Peyer's patch (tissue), 4 donors: ENCODE measurements at regions not wholly inside any gene's neighbourhood (a gene's known extent, or its start where the extent isn't known, plus 50 kb on each side); places are given as distances from the start of the nearest gene placed in this dataset.
"Not testable (repeated sequence)": the region's sequence is repeated elsewhere in the genome, so short reads cannot be mapped to it uniquely, and the experiment has no call there.

Experiments
- DNase-seq, 3 donors: peaks; one replicate each; pipeline ENCODE4 v3.0.0-alpha.2; 2017 to 2019
- H3K27ac ChIP-seq, 4 donors: fragments of 200-600 bp; sonication (generic); one replicate each; pipeline ENCODE4 v1.5.1; 2016 to 2019
- H3K27me3 ChIP-seq, 2 donors: fragments of 200-600 bp; sonication (generic); one replicate each; pipeline ENCODE4 v1.5.1; 2019
- H3K36me3 ChIP-seq, 3 donors: fragments of 200-600 bp; sonication (generic); one replicate each; pipeline ENCODE4 v1.5.1; 2016 to 2019
- H3K4me1 ChIP-seq, 4 donors: fragments of 200-600 bp; sonication (generic); one replicate each; pipeline ENCODE4 v1.5.1; 2016 to 2019
- H3K4me3 ChIP-seq, 4 donors: fragments of 200-600 bp; sonication (generic); 1 replicate in 3 of 4; 2 replicates in 1 of 4; pipeline ENCODE4 v1.5.1; 2016 to 2019; ENCODE audit warnings: mild to moderate bottlenecking in 1 of 4
- H3K9me3 ChIP-seq, 4 donors: fragments of 200-600 bp; sonication (generic); one replicate each; pipeline ENCODE4 v1.5.1; 2016 to 2019; ENCODE audit warnings: mild to moderate bottlenecking in 1 of 4
- CTCF ChIP-seq, 6 experiments: fragments of 450-650 bp in 4 of 6; fragments of 200-600 bp in 2 of 6; sonication (generic) in 1 of 6; IDR thresholded peaks; one replicate each; pipeline ENCODE4 v1.5.1; 2017 to 2019; ENCODE audit warnings: antibody characterized with exemption in 6 of 6, mild to moderate bottlenecking in 3 of 6, moderate library complexity in 1 of 6
- POLR2A ChIP-seq, 2 donors: fragments of 450-650 bp; IDR thresholded peaks; one replicate each; pipeline ENCODE4 v1.5.1; 2017; ENCODE audit warnings: antibody characterized with exemption in 2 of 2, mild to moderate bottlenecking in 2 of 2, moderate library complexity in 2 of 2

GRCh38 chrX:121569609-121570008 lies 522.2 kb downstream of the GLUD2 start:
- Histone ChIP-seq H3K4me1 (no peaks in the 10 kb centered on the region), H3K27me3 (no peaks in the 10 kb centered on the region), H3K9me3 (no peaks in the 10 kb centered on the region), H3K4me3 (no peak overlapping the region), H3K27ac (no peak overlapping the region), H3K36me3 (no peaks in the 10 kb centered on the region)
- DNase-seq = no peak
- TF ChIP-seq CTCF (IDR thresholded peaks at IDR 0.05) = no peak
- no peak for TF ChIP-seq POLR2A (IDR thresholded peaks at IDR 0.05)

- TF ChIP-seq POLR2A (IDR thresholded peaks at IDR 0.05) (no peak), CTCF (IDR thresholded peaks at IDR 0.05) (no peak)
- no peak overlapping the region for H3K27ac ChIP-seq
- no peaks in the 10 kb centered on the region for H3K27me3 ChIP-seq
- H3K9me3 ChIP-seq = no peaks in the 10 kb centered on the region
- no peak for DNase-seq
- no peak overlapping the region for H3K4me3 ChIP-seq
- H3K4me1 ChIP-seq = no peaks in the 10 kb centered on the region
- no peaks in the 10 kb centered on the region for H3K36me3 ChIP-seq
These were observed 522.8 kb downstream of the GLUD2 start for GRCh38 chrX:121570072-121570841.

- Histone ChIP-seq H3K4me1 (no peaks in the 10 kb centered on the region), H3K9me3 (no peaks in the 10 kb centered on the region), H3K27ac (no peak overlapping the region), H3K36me3 (no peaks in the 10 kb centered on the region), H3K4me3 (no peak overlapping the region), H3K27me3 (no peaks in the 10 kb centered on the region)
- TF ChIP-seq CTCF (IDR thresholded peaks at IDR 0.05) = no peak
- TF ChIP-seq POLR2A (IDR thresholded peaks at IDR 0.05) = no peak
- no peak for DNase-seq
These were observed 523.9 kb downstream of the GLUD2 start for GRCh38 chrX:121571333-121571732.

- H3K27ac ChIP-seq, H3K4me3 ChIP-seq, H3K36me3 ChIP-seq, H3K27me3 ChIP-seq, H3K4me1 ChIP-seq, DNase-seq, H3K9me3 ChIP-seq: not testable (repeated sequence)
These were observed 527.0 kb downstream of the GLUD2 start for GRCh38 chrX:121574384-121574783.

GRCh38 chrX:121579016-121579760 lies 531.8 kb downstream of the GLUD2 start:
- H3K4me3 ChIP-seq = no peak overlapping the region
- no peaks in the 10 kb centered on the region for H3K4me1 ChIP-seq
- DNase-seq = no peak
- no peaks in the 10 kb centered on the region for H3K36me3 ChIP-seq
- TF ChIP-seq POLR2A (IDR thresholded peaks at IDR 0.05) (no peak), CTCF (IDR thresholded peaks at IDR 0.05) (peak in 1 of 6 experiments; percentile 11)
- H3K27ac ChIP-seq = no peak overlapping the region
- no peaks in the 10 kb centered on the region for H3K9me3 ChIP-seq
- no peaks in the 10 kb centered on the region for H3K27me3 ChIP-seq

GRCh38 chrX:121581885-121582284 lies 534.5 kb downstream of the GLUD2 start:
- Histone ChIP-seq H3K4me1 (no peaks in the 10 kb centered on the region), H3K27me3 (no peaks in the 10 kb centered on the region), H3K36me3 (no peaks in the 10 kb centered on the region), H3K9me3 (no peaks in the 10 kb centered on the region), H3K4me3 (no peak overlapping the region), H3K27ac (no peak overlapping the region)
- no peak for DNase-seq
- TF ChIP-seq POLR2A (IDR thresholded peaks at IDR 0.05) (no peak), CTCF (IDR thresholded peaks at IDR 0.05) (no peak)
